Muscle layer of colon (tissue), 2 donors: ENCODE measurements at regions not wholly inside any gene's neighbourhood (a gene's known extent, or its start where the extent isn't known, plus 50 kb on each side); places are given as distances from the start of the nearest gene placed in this dataset.
"Not testable (repeated sequence)": the region's sequence is repeated elsewhere in the genome, so short reads cannot be mapped to it uniquely, and the experiment has no call there.

Experiments used
- H3K27ac ChIP-seq: one replicate; pipeline ENCODE4 v1.7.0; 2013; ENCODE audit warnings: low read depth, mild to moderate bottlenecking, low read length, moderate library complexity
- H3K27me3 ChIP-seq, 2 donors: one replicate each; pipeline ENCODE4 v1.7.0; 2013; ENCODE audit warnings: low read length in 2 of 2, mild to moderate bottlenecking in 2 of 2; ENCODE audit not compliant: insufficient read depth in 2 of 2, control insufficient read depth in 1 of 2
- H3K36me3 ChIP-seq: one replicate; pipeline ENCODE4 v1.7.0; 2013; ENCODE audit warnings: mild to moderate bottlenecking, low read length; ENCODE audit not compliant: insufficient read depth
- H3K4me1 ChIP-seq: one replicate; pipeline ENCODE4 v1.7.0; 2013; ENCODE audit warnings: mild to moderate bottlenecking, low read length; ENCODE audit not compliant: insufficient read depth
- H3K4me3 ChIP-seq, 2 donors: one replicate each; pipeline ENCODE4 v1.7.0; 2013; ENCODE audit warnings: low read length in 2 of 2, low read depth in 1 of 2, mild to moderate bottlenecking in 1 of 2, moderate library complexity in 1 of 2
- H3K9ac ChIP-seq: one replicate; pipeline ENCODE4 v1.7.0; 2013; ENCODE audit warnings: low read length
- H3K9me3 ChIP-seq: one replicate; pipeline ENCODE4 v1.7.0; 2013; ENCODE audit warnings: mild to moderate bottlenecking, low read length
- donor health status: abdominal sarcoma.
- donor health status: Adenocarcinoma of cecum.

DNA sequence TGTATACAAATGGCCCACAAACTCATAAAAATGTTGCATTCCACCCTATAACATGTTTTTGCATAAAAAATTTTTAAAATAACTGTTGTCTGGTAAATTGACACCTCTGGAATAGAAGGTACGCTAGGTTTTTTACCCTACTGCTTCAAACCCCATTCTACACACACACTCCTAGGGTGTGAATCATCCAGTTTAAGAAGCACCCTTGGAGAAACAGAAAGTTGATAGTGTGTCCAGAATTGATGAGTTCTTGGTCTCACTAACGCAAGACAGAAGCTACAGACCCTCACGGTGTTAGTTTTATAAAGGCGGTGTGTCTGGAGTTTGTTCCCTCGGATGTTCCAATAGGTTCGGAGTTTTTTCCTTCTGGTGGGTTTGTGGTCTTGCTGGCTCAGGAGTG, 158.5 kb downstream of the KLRB1 start:
- no peaks in the 10 kb centered on the region for H3K9me3 ChIP-seq
- no peaks in the 10 kb centered on the region for H3K4me1 ChIP-seq
- H3K27me3 ChIP-seq, result no peaks in the 10 kb centered on the region
- H3K36me3 ChIP-seq, result no peaks in the 10 kb centered on the region
- H3K27ac ChIP-seq, result no peak overlapping the region
- H3K9ac ChIP-seq, result no peak overlapping the region
- peak overlapping the region in 1 of 2 donors; percentile 63 for H3K4me3 ChIP-seq

DNA sequence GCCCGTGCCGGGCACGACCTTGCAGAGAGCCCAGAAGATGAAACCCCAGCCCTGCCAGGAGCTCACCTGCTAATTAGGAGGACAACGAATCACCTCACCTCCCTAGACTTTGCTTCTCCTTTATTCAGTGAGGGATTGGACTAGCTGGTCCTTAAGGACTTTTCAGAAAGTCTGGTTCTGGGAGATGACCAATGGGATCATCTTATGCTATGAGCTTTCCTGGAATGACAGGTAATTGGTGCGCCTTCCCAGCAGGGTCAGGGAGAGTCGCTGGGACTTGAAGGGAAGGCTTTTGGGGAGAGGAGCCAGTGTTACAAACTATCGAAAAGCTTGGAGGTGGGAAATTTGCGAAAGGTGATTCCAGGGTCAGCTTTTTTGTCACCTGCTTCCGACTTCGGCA, 159.1 kb downstream of the KLRB1 start:
- not testable (repeated sequence) for H3K27me3 ChIP-seq, H3K36me3 ChIP-seq, H3K9me3 ChIP-seq, H3K4me1 ChIP-seq, H3K27ac ChIP-seq, H3K9ac ChIP-seq
- H3K4me3 ChIP-seq, result peak overlapping the region; percentile 50 to 63

DNA sequence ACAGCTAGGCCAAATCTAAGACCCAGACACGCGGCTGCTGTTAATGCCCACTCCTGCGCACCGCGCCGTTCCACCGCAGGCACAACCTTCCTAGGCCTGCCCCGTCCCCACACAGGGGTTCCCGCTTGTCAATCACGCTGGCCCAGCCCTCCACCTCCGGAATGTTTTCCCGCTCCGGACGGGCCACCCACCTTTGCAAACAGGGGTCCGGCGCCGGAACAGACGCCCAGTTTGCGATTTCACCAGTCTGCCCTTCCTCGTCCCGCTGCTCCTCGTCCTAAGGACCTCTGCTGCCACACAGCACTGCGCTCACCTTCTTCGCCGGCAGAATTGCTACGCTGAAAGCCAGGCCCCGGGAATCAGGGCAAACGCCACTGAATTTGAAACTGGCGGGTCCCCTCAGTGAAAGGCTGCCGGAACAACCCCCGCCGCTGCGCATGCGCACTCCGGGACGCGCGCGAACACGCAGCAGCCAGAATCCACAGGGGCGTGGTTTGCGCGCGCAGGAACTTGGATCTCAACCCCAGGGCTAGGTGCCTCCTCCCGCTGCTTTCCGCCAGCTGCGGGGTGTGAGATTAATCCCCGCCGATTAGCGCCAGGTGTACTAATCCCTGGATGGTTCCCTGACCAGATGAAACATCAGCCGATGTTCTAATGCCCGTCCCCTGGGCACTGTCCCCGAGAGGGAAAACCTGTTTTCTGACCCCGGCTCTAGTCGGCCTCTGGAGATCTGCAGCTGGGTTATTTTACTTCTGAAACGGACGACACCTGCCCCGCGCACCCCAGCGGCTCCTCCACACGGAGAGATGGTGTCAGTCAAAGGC, 159.7 kb downstream of the KLRB1 start:
- peak overlapping the region; percentile 63 to 68 for H3K4me3 ChIP-seq
- not testable (repeated sequence) for H3K9ac ChIP-seq, H3K27me3 ChIP-seq, H3K9me3 ChIP-seq, H3K36me3 ChIP-seq, H3K4me1 ChIP-seq, H3K27ac ChIP-seq

DNA sequence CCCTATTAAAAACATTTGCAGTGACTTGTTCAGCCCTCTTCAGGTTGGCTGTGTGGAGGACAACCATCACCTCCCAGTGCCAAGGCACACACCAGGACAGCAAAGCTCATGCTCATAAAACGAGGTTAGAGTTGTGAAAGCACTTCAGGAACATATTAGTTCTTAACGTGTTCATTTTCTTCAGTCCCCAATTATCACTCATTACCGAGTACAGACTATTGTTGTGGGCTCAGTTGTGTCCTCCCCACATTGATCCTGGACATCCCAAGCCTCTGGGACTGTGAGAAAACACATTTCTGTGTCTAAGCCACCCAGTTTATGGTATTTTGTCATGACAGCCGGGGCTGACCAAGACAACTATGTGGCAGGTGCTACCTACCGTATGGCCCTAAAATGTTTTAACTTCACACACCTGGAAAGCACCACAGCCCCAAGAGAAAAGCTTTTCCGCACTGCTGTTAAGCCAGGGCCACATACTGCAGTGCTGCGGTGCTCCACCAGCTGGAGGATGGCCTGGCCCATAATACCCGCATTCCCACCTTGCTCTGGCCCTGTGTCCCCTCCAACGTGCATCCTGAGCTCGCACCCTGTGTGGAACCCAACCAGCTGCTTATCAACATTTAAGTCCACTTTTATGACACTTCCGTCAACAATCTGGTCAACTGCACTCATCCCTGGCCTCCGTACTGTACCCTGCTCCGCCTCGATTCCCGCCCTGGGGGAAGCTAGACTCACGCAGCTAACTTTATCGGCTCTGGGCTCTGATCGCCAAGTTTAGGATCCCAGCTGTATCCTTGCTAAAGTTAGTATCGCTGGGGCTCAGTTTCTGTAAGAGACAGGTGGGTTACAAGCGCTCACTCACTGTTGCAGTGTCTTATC, 160.6 kb downstream of the KLRB1 start:
- peak overlapping the region; percentile 63 to 68 for H3K4me3 ChIP-seq
- H3K9me3 ChIP-seq, H3K9ac ChIP-seq, H3K27ac ChIP-seq, H3K27me3 ChIP-seq, H3K36me3 ChIP-seq, H3K4me1 ChIP-seq: not testable (repeated sequence)

DNA sequence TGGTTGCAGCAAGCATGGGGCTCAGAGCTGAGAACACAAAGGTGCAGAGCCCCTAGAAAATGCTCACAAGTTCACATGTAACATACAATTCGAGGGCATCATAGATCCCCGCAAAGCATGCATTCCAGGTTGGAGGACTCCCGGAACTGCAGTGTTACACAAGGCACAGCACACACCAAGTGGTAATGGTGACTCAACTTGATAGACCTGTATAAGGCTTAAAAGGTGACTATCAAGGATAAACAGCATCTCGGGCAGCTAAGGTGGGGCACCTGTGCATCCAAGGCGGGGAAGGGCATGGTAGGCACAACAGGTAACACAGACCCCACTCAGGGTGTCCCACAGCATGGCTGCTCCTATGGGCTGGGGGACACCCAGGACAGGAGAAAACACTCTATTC, 167.3 kb downstream of the KLRB1 start:
- not testable (repeated sequence) for H3K4me3 ChIP-seq, H3K9me3 ChIP-seq, H3K27me3 ChIP-seq, H3K9ac ChIP-seq, H3K4me1 ChIP-seq, H3K36me3 ChIP-seq, H3K27ac ChIP-seq

DNA sequence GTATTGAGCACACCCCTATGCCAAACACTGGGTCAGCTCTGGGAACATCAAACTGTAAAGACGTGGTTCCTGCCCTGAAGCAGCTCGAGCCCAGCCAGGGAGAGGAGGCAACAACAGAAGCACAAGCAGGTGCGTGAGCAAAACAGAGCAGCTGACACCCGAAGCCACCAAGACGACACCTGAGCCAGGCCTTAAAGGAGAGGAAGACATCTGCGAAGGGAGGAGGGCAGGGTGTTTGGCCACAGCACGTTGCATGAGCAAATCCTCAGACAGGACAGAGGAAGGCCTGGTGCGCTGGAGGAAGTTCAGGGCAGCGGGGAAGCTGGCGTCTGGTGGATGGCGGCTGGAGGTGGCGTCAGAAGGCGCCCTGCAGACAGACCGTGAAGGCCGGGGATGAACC, 172.0 kb downstream of the KLRB1 start:
- not testable (repeated sequence) for H3K27ac ChIP-seq, H3K9ac ChIP-seq, H3K36me3 ChIP-seq, H3K4me1 ChIP-seq, H3K9me3 ChIP-seq, H3K27me3 ChIP-seq, H3K4me3 ChIP-seq

DNA sequence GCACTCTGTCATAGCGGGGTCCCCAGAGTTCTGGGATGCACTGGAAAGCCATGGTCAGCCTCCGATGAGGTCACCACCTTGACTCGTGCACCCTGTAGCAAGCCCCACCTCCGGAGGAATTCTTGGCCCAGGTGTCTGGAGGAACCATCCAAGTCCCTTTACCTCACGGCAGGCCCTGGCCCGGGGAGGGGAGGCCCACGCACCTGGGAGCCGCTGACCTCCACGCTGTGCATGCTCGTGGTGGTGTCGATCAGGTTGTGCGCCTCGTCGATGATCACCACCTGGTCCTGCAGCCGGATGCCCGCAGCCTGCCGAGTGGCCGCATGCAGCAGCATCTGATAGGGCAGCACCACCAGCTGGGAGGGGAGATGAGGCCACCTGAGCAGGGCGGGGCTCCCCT, 177.3 kb downstream of the KLRB1 start:
- H3K4me1 ChIP-seq, H3K4me3 ChIP-seq, H3K9me3 ChIP-seq, H3K27me3 ChIP-seq, H3K36me3 ChIP-seq, H3K9ac ChIP-seq, H3K27ac ChIP-seq: not testable (repeated sequence)

DNA sequence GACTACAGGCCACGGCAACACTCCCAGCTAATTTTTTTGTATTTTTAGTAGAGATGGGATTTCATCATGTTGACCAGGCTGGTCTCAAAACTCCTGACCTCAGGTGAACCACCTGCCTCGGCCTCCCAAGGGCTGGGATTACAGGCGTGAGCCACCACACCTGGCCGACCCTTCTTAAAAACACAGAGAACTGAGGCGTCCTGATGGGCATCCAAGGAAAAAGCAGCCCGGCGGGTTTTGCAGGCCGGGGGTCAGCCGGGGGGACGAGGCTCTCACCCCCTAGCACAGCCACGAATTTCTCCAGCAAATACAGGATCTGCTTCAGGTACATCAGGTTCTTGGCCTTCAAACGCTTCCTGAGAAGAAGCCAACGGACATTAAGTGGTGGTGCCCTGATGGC, 178.9 kb downstream of the KLRB1 start:
- H3K9ac ChIP-seq, H3K27ac ChIP-seq, H3K9me3 ChIP-seq: not testable (repeated sequence)

DNA sequence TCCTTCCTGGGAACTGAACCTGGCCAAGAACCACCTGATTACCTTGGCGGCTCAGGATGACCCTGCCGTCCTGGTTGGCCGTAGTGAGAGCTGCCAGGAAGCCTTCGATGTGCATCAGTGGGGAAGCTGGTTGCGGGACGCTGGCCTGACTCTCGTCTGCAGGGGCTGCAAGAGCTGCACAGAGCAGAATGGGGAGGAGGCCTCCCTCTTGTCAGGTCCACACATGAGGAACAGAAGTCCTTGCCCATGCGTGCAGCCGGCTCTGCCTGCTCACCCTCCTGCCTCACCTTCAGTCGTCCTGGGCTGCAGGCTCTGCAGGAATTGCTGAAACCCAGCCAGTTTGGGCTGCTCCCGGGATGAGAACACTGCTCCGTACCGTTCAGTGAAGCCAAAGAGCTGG, 182.3 kb downstream of the KLRB1 start:
- not testable (repeated sequence) for H3K36me3 ChIP-seq, H3K27me3 ChIP-seq, H3K4me1 ChIP-seq, H3K4me3 ChIP-seq, H3K9ac ChIP-seq, H3K9me3 ChIP-seq, H3K27ac ChIP-seq

More for the DNA sequence above, 178.9 kb downstream of the KLRB1 start:
- H3K36me3 ChIP-seq, H3K4me1 ChIP-seq, H3K4me3 ChIP-seq, H3K27me3 ChIP-seq: not testable (repeated sequence)

DNA sequence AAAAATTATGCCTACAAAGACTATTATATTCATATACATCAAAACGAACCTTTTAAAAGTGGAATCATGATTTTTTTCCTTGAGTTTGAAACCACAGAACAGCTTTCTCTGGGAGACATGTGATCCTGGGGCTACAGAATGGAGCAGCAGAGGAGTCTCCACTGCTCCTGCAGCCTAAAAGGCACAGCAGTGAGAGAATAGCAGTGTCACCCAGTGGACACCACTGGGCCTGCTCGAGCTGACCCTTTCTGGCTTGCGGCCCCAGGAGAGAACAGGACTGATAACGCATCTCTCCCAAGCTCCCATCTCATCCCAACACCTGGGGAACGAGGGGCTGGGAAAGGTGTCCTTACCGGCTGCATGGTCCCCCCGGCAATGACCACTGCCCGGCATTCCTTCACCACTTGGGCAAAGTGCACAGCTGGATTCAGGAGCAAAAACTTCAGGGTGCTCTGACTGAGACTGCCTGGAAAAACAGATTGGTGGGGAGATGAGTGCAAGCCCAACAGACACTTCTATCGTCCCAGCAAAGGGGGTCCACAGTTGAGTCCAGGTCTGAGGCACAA, 183.5 kb downstream of the KLRB1 start:
- not testable (repeated sequence) for H3K27me3 ChIP-seq, H3K9me3 ChIP-seq, H3K36me3 ChIP-seq, H3K9ac ChIP-seq, H3K27ac ChIP-seq, H3K4me3 ChIP-seq, H3K4me1 ChIP-seq

DNA sequence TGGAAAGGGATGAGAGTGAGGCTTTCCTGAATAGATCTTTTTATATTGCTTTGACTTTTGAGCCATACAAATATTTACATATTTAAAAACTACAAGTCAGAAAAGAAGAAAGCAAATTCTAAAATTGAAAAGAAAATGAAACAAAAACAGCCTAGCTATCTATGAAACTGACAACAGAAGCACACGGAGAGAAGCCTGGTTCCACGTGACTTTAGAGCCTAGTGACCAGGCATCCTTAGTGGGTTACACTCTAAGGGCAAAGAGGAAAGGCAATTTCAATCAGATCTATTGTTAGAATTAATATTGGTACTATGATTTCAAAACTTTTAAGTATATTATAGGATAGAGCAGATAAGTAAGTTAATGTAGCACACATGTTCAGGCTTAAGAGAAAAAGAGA, 185.0 kb downstream of the KLRB1 start:
- not testable (repeated sequence) for H3K27me3 ChIP-seq, H3K9me3 ChIP-seq, H3K4me3 ChIP-seq, H3K4me1 ChIP-seq, H3K36me3 ChIP-seq, H3K9ac ChIP-seq, H3K27ac ChIP-seq
